Spinal cord (tissue), 9 donors: ENCODE measurements at regions not wholly inside any gene's neighbourhood (a gene's known extent, or its start where the extent isn't known, plus 50 kb on each side); places are given as distances from the start of the nearest gene placed in this dataset.

Experiments
- DNase-seq, 6 donors: peaks; one replicate each; pipeline versions ENCODE4 v3.0.0 to v3.0.0-alpha.2; 2013 to 2015; ENCODE audit warnings: low spot score in 6 of 6, low read depth in 4 of 6
- H3K27ac ChIP-seq: one replicate; pipeline ENCODE4 v1.5.1; 2013; ENCODE audit warnings: low read depth, low read length, control low read depth
- H3K27me3 ChIP-seq: one replicate; pipeline ENCODE4 v1.6.1; 2013; ENCODE audit warnings: low read length; ENCODE audit not compliant: control insufficient read depth, insufficient read depth
- H3K36me3 ChIP-seq: one replicate; pipeline ENCODE4 v1.6.1; 2013; ENCODE audit warnings: low read length; ENCODE audit not compliant: control insufficient read depth, insufficient read depth
- H3K4me1 ChIP-seq: one replicate; pipeline ENCODE4 v1.6.1; 2013; ENCODE audit warnings: low read length; ENCODE audit not compliant: control insufficient read depth, insufficient read depth
- H3K4me3 ChIP-seq: one replicate; pipeline ENCODE4 v1.5.1; 2013; ENCODE audit warnings: low read depth, low read length, control low read depth
- H3K9me3 ChIP-seq: one replicate; pipeline ENCODE4 v1.6.1; 2013; ENCODE audit warnings: low read length; ENCODE audit not compliant: control insufficient read depth, insufficient read depth
- WGBS: methylation state at CpG from one replicate; pipeline ENCODE4 v1.1.5; 2013; ENCODE audit warnings: missing lambda C conversion rate; ENCODE audit not compliant: insufficient coverage; 5-methylcytosine and 5-hydroxymethylcytosine counted together
- donor health status: healthy.

DNA sequence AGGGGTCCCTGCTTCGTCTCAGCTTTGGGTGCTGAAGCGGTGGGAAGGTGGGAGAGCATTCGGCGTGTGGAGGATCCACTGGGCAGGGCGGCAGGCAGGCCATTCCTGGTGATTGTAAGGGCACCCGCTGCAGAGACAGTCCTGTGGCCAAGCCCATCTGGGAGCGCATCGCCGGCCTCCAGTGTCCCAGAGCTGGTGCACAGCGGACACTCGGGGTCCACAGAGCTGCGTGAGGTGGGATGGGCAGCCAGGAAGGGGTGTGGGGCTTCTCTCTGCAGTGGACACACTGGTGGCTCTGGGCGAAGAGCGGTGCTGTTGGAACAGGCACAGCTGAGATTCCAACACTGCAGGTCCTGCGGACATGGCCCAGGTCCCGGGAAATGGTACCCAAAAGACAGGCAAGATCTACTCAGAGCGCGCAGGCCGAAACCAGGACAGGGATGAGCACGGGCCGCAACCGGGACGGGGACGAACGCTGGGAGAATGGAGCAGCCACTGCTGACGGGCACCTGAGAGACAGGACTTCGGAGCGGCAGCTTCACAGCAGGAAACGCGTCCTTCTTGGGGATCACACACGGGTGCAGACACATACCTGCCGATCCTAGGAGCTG, 188.2 kb downstream of the ERMARD start:
- 95% methylated on average over 32 of the region's 32 CpGs for WGBS
- Histone ChIP-seq H3K27me3 (peaks cover 3% of the 10 kb centered on the region), H3K4me1 (peaks cover 15% of the 10 kb centered on the region), H3K9me3 (peaks cover 5% of the 10 kb centered on the region), H3K36me3 (no peaks in the 10 kb centered on the region), H3K27ac (no peak overlapping the region), H3K4me3 (no peak overlapping the region)
- DNase-seq: no peak

DNA sequence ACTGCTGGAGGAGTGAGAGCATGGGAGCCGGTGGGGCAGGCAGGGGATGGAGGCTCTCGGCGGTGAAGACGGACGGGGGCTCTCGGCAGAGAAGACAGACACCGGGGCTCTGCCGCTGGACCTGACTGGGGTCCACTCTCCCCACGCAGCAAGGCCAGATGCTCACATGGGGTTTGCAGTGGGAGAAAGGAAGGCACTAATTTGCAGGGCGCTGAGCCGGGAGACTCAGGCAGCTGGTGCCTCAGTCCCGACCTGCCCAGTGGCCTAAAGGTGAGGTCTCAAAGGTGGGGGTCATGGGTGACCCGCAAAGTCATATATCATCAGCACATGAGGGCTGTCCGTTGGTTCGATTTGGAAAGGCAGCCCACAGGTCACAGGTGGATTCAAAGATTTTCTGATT, 187.3 kb downstream of the ERMARD start:
- peaks cover 3% of the 10 kb centered on the region for H3K27me3 ChIP-seq
- peaks cover 4% of the 10 kb centered on the region for H3K9me3 ChIP-seq
- no peak for DNase-seq
- H3K36me3 ChIP-seq: no peaks in the 10 kb centered on the region
- no peak overlapping the region for H3K4me3 ChIP-seq
- H3K4me1 ChIP-seq: peaks cover 23% of the 10 kb centered on the region
- no peak overlapping the region for H3K27ac ChIP-seq
- 92% methylated on average over 14 of the region's 15 CpGs for WGBS

DNA sequence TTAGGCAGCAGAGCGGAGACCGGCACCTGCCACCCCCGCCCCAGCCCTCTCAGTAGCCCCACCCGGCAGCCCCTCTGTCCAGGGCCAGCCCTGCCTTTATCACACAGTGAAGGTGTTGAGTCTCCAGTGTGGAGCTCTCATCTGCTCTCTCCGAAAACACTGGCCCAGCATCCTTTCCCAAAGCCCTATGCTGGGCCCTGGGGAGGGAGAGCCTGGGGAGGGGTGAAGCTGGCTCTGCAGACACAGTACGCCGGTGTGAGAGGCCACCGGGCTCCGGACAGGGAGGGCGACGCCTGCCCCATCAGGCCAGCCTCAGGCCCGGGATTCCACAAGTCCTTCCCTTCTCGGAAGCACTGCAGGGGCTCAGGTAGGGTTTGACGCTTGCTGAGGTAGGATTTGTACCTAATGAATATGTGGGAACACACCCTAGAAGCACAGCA, 186.9 kb downstream of the ERMARD start:
- H3K27me3 ChIP-seq: peaks cover 3% of the 10 kb centered on the region

GRCh38 chr6:169937389-169938261, 186.2 kb downstream of the ERMARD start:
- Histone ChIP-seq H3K9me3 (no peaks in the 10 kb centered on the region), H3K27me3 (peaks cover 3% of the 10 kb centered on the region), H3K4me1 (peaks cover 23% of the 10 kb centered on the region), H3K36me3 (no peaks in the 10 kb centered on the region), H3K27ac (no peak overlapping the region), H3K4me3 (no peak overlapping the region)
- 76% methylated on average over 23 of the region's 23 CpGs for WGBS
- DNase-seq: no peak

More for the DNA sequence above, 186.9 kb downstream of the ERMARD start:
- Histone ChIP-seq H3K36me3 (no peaks in the 10 kb centered on the region), H3K9me3 (peaks cover under 1% of the 10 kb centered on the region), H3K27ac (no peak overlapping the region), H3K4me3 (no peak overlapping the region), H3K4me1 (peaks cover 23% of the 10 kb centered on the region)
- no peak for DNase-seq
- WGBS: 70% methylated on average over 11 of the region's 14 CpGs

DNA sequence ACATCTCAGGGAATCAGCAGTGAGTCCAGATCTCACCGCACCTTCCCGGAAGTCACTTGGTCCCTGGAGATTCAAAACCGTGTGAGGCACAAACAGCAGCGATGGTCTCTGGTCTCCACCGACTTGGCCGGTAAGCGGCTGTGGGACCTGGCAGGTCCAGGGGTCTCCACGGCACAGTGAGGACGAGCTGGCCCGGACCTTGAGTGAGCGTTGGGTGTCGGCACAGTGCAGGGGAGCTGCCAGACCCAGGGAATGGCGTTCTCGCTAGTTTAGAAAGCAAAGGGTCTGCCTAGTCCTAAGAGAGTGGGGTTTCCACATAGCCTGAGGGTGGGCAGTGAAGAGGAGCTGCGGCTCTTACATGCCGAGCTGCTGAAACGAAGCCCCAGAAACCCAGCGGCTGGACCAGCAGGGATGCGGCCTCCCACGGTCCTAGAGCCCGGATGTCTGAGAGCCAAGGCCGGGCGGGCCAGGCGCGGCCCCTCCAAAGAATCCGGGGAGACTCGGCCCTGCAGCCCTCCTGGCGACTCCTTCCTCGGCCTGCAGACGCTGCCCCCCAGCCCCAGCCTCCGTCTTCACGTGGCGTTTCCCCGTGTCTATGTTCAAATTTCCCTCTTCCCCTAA, 185.0 kb downstream of the ERMARD start:
- Histone ChIP-seq H3K27ac (no peak overlapping the region), H3K27me3 (peaks cover 3% of the 10 kb centered on the region), H3K4me3 (no peak overlapping the region), H3K4me1 (peaks cover 23% of the 10 kb centered on the region), H3K9me3 (no peaks in the 10 kb centered on the region), H3K36me3 (no peaks in the 10 kb centered on the region)
- 78% methylated on average over 34 of the region's 34 CpGs for WGBS
- DNase-seq: peak in 1 of 6 donors; percentile 7

- WGBS: 83% methylated on average over 7 of the region's 8 CpGs
- no peaks in the 10 kb centered on the region for H3K36me3 ChIP-seq
- H3K27me3 ChIP-seq: peaks cover 3% of the 10 kb centered on the region
- H3K4me1 ChIP-seq: peaks cover 22% of the 10 kb centered on the region
- no peaks in the 10 kb centered on the region for H3K9me3 ChIP-seq
- no peak overlapping the region for H3K27ac ChIP-seq
- DNase-seq: no peak
- no peak overlapping the region for H3K4me3 ChIP-seq
Measured at GRCh38 chr6:169935861-169936260, 184.4 kb downstream of the ERMARD start.

GRCh38 chr6:169935348-169935718, 183.9 kb downstream of the ERMARD start:
- no peak for DNase-seq
- peaks cover 17% of the 10 kb centered on the region for H3K4me1 ChIP-seq
- no peak overlapping the region for H3K4me3 ChIP-seq
- 73% methylated on average over 14 of the region's 14 CpGs for WGBS
- H3K36me3 ChIP-seq: no peaks in the 10 kb centered on the region
- H3K27me3 ChIP-seq: peaks cover 3% of the 10 kb centered on the region
- H3K9me3 ChIP-seq: no peaks in the 10 kb centered on the region
- no peak overlapping the region for H3K27ac ChIP-seq

DNA sequence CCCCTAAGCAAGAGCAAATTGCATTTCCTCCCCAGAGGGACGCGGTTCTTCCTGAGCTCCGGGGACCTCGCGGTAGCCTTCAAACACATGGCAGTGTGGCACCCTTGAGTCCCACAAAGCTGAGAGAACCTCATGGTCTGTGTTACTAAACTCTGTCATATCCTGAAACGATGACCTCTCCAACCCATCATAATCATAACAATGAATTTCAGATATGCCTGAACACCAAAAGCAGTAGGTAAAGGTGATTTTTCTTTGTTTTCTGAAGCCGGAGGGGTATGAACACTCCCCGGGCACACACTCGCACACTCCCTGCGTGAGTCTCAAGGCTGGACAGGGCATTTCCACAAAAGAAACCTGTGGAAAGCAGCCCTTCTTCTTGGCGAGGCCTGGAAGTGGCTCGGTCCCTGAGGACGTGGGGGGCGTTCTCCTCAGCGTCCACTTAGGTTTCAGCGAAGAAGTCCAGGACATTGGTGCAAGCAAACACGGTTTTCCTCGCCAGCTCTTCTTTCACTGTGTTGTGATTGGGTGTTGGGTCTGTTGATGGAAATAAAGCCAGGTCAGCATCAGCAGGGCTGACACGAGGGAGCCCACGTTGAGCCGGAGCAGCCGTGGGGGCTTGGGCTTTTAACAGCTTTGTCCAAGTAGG, 183.4 kb downstream of the ERMARD start:
- no peaks in the 10 kb centered on the region for H3K36me3 ChIP-seq
- no peak for DNase-seq
- H3K4me3 ChIP-seq: no peak overlapping the region
- peaks cover 16% of the 10 kb centered on the region for H3K4me1 ChIP-seq
- no peak overlapping the region for H3K27ac ChIP-seq
- H3K27me3 ChIP-seq: peaks cover 3% of the 10 kb centered on the region
- WGBS: 89% methylated on average over 21 of the region's 22 CpGs
- no peaks in the 10 kb centered on the region for H3K9me3 ChIP-seq

DNA sequence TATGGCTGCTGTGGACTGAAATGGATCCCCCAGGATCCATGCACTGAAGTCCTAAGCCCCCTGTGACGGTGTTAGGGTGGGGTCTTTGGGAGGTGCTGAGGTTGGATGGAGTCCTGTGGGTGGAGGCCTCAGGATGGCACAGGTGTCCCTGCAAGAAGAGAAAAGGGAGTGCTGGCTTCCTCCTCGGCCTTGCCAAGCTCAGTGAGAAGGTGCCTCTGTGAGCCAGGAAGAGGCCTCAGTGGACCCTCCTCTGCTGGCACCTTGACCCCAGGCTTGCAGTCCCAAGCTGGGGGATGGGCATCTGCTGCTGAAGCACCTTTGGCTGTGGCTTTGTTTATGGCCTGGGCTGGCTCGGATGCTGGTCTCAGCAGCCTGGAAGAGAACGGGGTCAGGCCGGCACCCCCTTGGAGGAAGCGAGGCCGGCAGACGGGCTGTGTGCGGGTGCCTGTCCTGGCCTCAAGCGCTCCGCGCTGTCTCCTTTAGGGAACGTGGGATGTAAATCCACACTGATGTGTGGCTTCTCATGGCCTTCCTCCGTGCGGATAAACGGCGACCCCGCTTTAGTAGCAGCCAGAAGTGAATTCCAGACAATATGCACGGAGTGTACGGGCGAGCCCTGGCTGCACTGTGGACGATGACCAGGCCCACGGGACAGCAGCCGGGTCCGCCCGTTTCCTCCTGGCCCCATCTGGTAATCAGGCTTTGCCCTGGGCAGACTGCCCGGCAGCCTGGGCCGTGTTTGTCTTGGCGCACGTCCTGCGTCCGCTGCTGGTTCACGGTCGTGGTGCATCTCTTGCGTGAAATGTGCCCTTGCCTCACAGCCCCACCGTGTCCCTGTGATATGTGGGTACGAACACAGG, 182.6 kb downstream of the ERMARD start:
- Histone ChIP-seq H3K4me1 (peaks cover 16% of the 10 kb centered on the region), H3K27me3 (peaks cover 3% of the 10 kb centered on the region), H3K9me3 (no peaks in the 10 kb centered on the region), H3K27ac (no peak overlapping the region), H3K36me3 (no peaks in the 10 kb centered on the region), H3K4me3 (no peak overlapping the region)
- WGBS: 79% methylated on average over 37 of the region's 37 CpGs
- no peak for DNase-seq
